Mammary epithelial cell (primary cell): ENCODE measurements at regions not wholly inside any gene's neighbourhood (a gene's known extent, or its start where the extent isn't known, plus 50 kb on each side); places are given as distances from the start of the nearest gene placed in this dataset.

Source experiments
- CTCF ChIP-seq, 2 donors: IDR thresholded peaks in 1 of 2; conservative IDR thresholded peaks in 1 of 2; 2 replicates each; pipeline ENCODE4 v1.5.1; 2011 to 2012; ENCODE audit warnings: inconsistent platforms in 2 of 2, low read length in 2 of 2, mild to moderate bottlenecking in 2 of 2, control low read depth in 1 of 2, low read depth in 1 of 2; ENCODE audit not compliant: insufficient read depth in 1 of 2; ENCODE audit errors: extremely low read depth in 1 of 2
- EZH2 ChIP-seq: IDR thresholded peaks from 2 replicates; pipeline ENCODE4 v1.6.1; 2012; ENCODE audit warnings: low read length, inconsistent platforms, borderline replicate concordance

GRCh38 chr4:136000246-136000645 is 1532.0 kb downstream of the PCDH18 start:
- no peak for TF ChIP-seq EZH2
- no peak for TF ChIP-seq CTCF (conservative IDR thresholded peaks at IDR 0.05 in 1 of 2, IDR thresholded peaks at IDR 0.05 in 1 of 2; ENCODE audit: extremely low read depth in 1 of 2, insufficient read depth in 1 of 2, low read depth in 1 of 2, low read length in 2 of 2)
